ENCODE measurements at regions not wholly inside any gene's neighbourhood (a gene's known extent, or its start where the extent isn't known, plus 50 kb on each side); places are given as distances from the start of the nearest gene placed in this dataset.
A peak's percentile ranks its signal among the peaks of the same experiment; 100 is the strongest.

DNA sequence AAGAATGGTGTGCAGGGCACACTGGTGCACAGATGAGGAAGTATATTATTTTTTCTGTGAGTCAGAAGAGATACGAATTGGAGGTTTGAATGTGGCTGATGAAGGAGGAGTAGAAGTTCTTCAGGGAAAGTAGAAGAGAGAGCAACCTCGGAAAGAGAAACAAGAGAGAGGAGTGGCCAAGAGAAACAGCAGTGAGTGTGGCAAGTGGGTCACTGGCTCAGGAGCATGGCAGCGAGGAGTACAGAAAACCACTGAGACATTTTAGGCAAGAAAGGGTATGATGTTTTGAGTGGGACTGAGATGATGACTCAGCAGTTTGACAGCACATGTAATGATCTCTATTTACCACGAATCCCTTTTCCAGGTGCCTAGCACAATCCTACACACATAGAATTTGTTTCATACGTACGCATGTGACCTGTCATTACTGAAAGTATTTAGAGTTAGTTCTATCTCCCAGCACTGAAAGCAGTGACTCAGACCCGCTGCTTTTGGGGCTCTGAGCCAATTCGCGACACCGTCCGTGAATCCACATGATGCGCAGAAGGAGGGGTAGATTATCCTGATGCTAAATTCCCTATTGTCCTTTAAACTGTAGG lies 915.4 kb downstream of the DCDC2C start:
- Histone ChIP-seq H3K4me1 (ENCODE audit: control insufficient read depth in 2 of 2, insufficient read depth in 2 of 2, low read length in 2 of 2) (no peaks in the 10 kb centered on the region), H3K9ac (ENCODE audit: low read depth in 1 of 2, low read length in 2 of 2) (no peak overlapping the region), H3K4me3 (ENCODE audit: low read length in 2 of 2) (no peak overlapping the region), H3K27me3 (ENCODE audit: control insufficient read depth in 2 of 2, insufficient read depth in 2 of 2, low read length in 2 of 2) (no peaks in the 10 kb centered on the region), H3K9me3 (ENCODE audit: control insufficient read depth in 2 of 2, low read length in 2 of 2) (peaks cover 0 to 5% of the 10 kb centered on the region in 2 donors), H3K36me3 (ENCODE audit: control insufficient read depth in 2 of 2, insufficient read depth in 2 of 2, low read length in 2 of 2) (no peaks in the 10 kb centered on the region), H3K27ac (ENCODE audit: low read depth in 2 of 2, low read length in 2 of 2) (no peak overlapping the region)

DNA sequence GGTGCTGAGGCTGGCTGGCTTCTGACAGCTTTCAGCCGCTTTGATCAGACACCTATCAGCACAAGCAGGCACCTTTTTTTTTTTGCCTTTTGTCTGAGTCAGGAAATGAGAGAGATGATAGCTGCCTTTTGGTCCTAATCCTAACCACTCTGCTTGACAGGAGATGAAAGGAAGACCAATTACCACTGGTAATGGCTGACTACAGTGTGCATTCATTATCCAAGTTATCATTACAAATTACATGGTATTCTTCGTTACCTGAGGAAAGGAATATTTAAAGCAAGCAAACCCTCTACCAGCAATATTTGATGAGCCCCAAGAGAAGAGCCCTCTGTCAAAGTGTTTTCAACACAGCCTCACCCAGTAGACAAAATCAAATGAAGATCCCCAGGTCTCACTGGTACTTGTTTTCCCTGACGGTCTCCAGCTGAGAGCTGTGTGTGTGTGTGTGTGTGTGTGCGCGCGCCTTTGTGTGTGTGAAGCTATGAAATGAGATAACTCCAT lies 925.7 kb downstream of the DCDC2C start:
- Histone ChIP-seq H3K9me3 (ENCODE audit: control insufficient read depth in 2 of 2, low read length in 2 of 2) (peaks cover 0 to 2% of the 10 kb centered on the region in 2 donors), H3K4me3 (ENCODE audit: low read length in 2 of 2) (no peak overlapping the region), H3K4me1 (ENCODE audit: control insufficient read depth in 2 of 2, insufficient read depth in 2 of 2, low read length in 2 of 2) (no peaks in the 10 kb centered on the region), H3K27ac (ENCODE audit: low read depth in 2 of 2, low read length in 2 of 2) (no peak overlapping the region), H3K9ac (ENCODE audit: low read depth in 1 of 2, low read length in 2 of 2) (no peak overlapping the region), H3K36me3 (ENCODE audit: control insufficient read depth in 2 of 2, insufficient read depth in 2 of 2, low read length in 2 of 2) (no peaks in the 10 kb centered on the region), H3K27me3 (ENCODE audit: control insufficient read depth in 2 of 2, insufficient read depth in 2 of 2, low read length in 2 of 2) (no peaks in the 10 kb centered on the region)

DNA sequence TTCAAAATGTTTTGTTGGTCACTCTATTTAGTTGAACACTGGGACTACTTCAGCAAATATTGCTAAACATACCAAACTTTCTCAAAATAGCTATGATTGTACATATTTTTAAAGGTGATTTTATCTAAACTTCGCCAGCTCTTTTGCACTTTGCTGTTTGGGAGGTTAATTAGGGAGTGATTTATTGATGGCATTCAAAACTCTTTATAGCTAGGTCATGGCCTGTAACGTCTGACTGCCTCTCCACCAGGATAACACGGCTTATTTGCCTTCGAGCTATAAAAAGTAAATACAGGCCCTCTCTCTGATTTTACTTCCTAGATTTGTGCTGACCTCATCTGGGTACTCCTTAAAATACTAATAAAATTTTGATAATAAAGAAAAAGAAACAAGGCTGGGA lies 931.9 kb downstream of the DCDC2C start:
- H3K9me3 ChIP-seq (ENCODE audit: control insufficient read depth in 2 of 2, low read length in 2 of 2) = peaks cover 0 to 2% of the 10 kb centered on the region in 2 donors
- no peak overlapping the region for H3K9ac ChIP-seq (ENCODE audit: low read depth in 1 of 2, low read length in 2 of 2)
- H3K27me3 ChIP-seq (ENCODE audit: control insufficient read depth in 2 of 2, insufficient read depth in 2 of 2, low read length in 2 of 2) = no peaks in the 10 kb centered on the region
- H3K4me3 ChIP-seq (ENCODE audit: low read length in 2 of 2) = no peak overlapping the region
- H3K4me1 ChIP-seq (ENCODE audit: control insufficient read depth in 2 of 2, insufficient read depth in 2 of 2, low read length in 2 of 2) = no peaks in the 10 kb centered on the region
- H3K27ac ChIP-seq (ENCODE audit: low read depth in 2 of 2, low read length in 2 of 2) = no peak overlapping the region
- H3K36me3 ChIP-seq (ENCODE audit: control insufficient read depth in 2 of 2, insufficient read depth in 2 of 2, low read length in 2 of 2) = no peaks in the 10 kb centered on the region

DNA sequence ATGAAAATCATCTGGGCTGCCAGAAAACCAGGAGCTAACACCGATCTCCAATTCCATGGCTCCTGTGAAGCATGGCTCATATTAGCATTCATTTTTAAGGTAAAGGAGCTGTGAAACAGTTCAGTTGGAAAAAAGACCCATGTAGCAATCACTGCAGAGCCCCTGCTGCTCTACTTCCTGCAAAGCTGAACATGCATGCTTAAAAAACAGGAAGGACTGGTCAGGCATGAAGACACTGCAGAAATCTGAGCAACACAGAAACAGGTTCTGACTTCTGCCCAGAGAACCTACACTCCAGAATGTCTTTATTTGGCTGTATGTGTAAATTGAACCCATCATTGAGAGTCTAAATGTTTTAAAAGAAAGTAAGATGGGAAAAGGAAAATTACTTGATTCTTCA lies 950.6 kb downstream of the DCDC2C start:
- no peak overlapping the region for H3K9ac ChIP-seq (ENCODE audit: low read depth in 1 of 2, low read length in 2 of 2)
- H3K27me3 ChIP-seq (ENCODE audit: control insufficient read depth in 2 of 2, insufficient read depth in 2 of 2, low read length in 2 of 2) = no peaks in the 10 kb centered on the region
- H3K4me3 ChIP-seq (ENCODE audit: low read length in 2 of 2) = no peak overlapping the region
- H3K27ac ChIP-seq (ENCODE audit: low read depth in 2 of 2, low read length in 2 of 2) = no peak overlapping the region
- no peaks in the 10 kb centered on the region for H3K9me3 ChIP-seq (ENCODE audit: control insufficient read depth in 2 of 2, low read length in 2 of 2)
- no peaks in the 10 kb centered on the region for H3K36me3 ChIP-seq (ENCODE audit: control insufficient read depth in 2 of 2, insufficient read depth in 2 of 2, low read length in 2 of 2)
- no peaks in the 10 kb centered on the region for H3K4me1 ChIP-seq (ENCODE audit: control insufficient read depth in 2 of 2, insufficient read depth in 2 of 2, low read length in 2 of 2)

DNA sequence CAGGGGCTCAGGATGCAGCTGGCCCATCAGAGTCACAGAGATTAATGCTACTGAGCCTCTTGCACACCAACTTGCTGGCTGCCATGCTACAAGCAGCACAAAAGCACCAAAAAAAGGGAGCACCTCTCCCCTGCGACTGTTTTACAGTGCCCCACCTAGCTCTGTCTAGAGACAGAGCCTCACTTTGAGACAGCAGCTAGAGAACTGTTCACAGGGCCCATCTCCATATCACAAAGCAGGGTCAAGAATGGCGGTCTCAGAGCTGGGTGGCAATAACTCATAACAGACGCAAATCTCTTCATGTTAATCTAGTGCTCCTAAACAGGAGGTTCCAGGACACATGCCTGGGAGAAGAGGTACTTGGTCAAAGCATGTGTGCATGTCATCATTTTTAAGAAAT lies 953.0 kb downstream of the DCDC2C start:
- no peaks in the 10 kb centered on the region for H3K4me1 ChIP-seq (ENCODE audit: control insufficient read depth in 2 of 2, insufficient read depth in 2 of 2, low read length in 2 of 2)
- no peaks in the 10 kb centered on the region for H3K36me3 ChIP-seq (ENCODE audit: control insufficient read depth in 2 of 2, insufficient read depth in 2 of 2, low read length in 2 of 2)
- no peak overlapping the region for H3K27ac ChIP-seq (ENCODE audit: low read depth in 2 of 2, low read length in 2 of 2)
- H3K9me3 ChIP-seq (ENCODE audit: control insufficient read depth in 2 of 2, low read length in 2 of 2) = no peaks in the 10 kb centered on the region
- no peak overlapping the region for H3K4me3 ChIP-seq (ENCODE audit: low read length in 2 of 2)
- H3K9ac ChIP-seq (ENCODE audit: low read depth in 1 of 2, low read length in 2 of 2) = no peak overlapping the region
- H3K27me3 ChIP-seq (ENCODE audit: control insufficient read depth in 2 of 2, insufficient read depth in 2 of 2, low read length in 2 of 2) = no peaks in the 10 kb centered on the region

DNA sequence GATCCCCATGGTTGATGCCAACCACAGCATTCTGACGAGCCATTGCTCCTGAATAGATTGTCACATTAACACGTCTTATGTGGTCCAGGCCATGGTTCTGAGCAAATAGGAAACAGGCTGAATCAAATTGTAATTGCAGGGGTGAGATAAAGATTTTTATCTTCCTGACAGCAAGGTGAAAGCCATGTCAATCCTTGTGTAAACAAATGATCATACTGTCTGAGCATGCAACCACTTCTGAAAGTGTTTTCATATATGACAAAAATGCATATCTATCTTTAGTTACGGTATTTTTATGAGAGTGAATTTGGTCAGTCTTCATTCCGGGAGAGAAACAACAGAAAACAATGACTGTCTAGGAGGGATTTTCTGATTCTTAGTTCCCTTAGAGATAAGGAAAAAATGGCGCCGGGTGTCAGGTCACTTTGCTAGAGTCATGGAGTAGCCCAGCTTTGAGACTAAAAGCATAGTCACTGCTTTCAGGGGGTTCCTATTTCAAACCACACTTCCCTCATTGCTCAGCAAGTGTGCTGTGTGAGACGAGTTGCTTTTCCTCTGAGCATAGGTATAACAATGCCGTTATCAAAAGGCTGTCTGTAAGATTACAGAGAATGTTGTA lies 958.9 kb downstream of the DCDC2C start:
- H3K27ac ChIP-seq (ENCODE audit: low read depth in 2 of 2, low read length in 2 of 2) = no peak overlapping the region
- H3K9me3 ChIP-seq (ENCODE audit: control insufficient read depth in 2 of 2, low read length in 2 of 2) = peaks cover 0 to 4% of the 10 kb centered on the region in 2 donors
- no peak overlapping the region for H3K9ac ChIP-seq (ENCODE audit: low read depth in 1 of 2, low read length in 2 of 2)
- no peaks in the 10 kb centered on the region for H3K36me3 ChIP-seq (ENCODE audit: control insufficient read depth in 2 of 2, insufficient read depth in 2 of 2, low read length in 2 of 2)
- H3K4me3 ChIP-seq (ENCODE audit: low read length in 2 of 2) = no peak overlapping the region
- no peaks in the 10 kb centered on the region for H3K4me1 ChIP-seq (ENCODE audit: control insufficient read depth in 2 of 2, insufficient read depth in 2 of 2, low read length in 2 of 2)
- H3K27me3 ChIP-seq (ENCODE audit: control insufficient read depth in 2 of 2, insufficient read depth in 2 of 2, low read length in 2 of 2) = no peaks in the 10 kb centered on the region

DNA sequence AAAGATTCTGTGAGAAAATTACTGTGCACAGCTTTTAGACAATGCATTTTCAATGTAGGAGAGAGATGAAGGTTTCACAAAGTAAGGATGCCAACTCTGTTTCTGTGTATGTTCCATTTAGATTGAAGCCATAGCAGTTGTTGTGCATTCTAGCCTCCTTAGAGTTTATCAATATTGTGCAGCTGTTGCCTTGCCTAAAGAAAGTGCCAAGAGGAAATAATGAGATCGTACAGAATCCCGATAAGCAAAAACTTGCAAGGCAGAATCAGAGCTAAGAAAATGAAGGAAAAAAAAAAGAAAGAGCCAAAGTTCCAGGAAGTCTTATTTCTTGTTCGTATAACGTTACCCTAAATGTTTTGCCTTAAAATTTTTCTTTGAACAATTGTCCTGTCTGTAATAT lies 965.0 kb downstream of the DCDC2C start:
- H3K4me3 ChIP-seq (ENCODE audit: low read length in 2 of 2) = no peak overlapping the region
- peaks cover 0 to 4% of the 10 kb centered on the region in 2 donors for H3K9me3 ChIP-seq (ENCODE audit: control insufficient read depth in 2 of 2, low read length in 2 of 2)
- H3K36me3 ChIP-seq (ENCODE audit: control insufficient read depth in 2 of 2, insufficient read depth in 2 of 2, low read length in 2 of 2) = no peaks in the 10 kb centered on the region
- H3K9ac ChIP-seq (ENCODE audit: low read depth in 1 of 2, low read length in 2 of 2) = no peak overlapping the region
- no peaks in the 10 kb centered on the region for H3K4me1 ChIP-seq (ENCODE audit: control insufficient read depth in 2 of 2, insufficient read depth in 2 of 2, low read length in 2 of 2)
- no peaks in the 10 kb centered on the region for H3K27me3 ChIP-seq (ENCODE audit: control insufficient read depth in 2 of 2, insufficient read depth in 2 of 2, low read length in 2 of 2)
- no peak overlapping the region for H3K27ac ChIP-seq (ENCODE audit: low read depth in 2 of 2, low read length in 2 of 2)

DNA sequence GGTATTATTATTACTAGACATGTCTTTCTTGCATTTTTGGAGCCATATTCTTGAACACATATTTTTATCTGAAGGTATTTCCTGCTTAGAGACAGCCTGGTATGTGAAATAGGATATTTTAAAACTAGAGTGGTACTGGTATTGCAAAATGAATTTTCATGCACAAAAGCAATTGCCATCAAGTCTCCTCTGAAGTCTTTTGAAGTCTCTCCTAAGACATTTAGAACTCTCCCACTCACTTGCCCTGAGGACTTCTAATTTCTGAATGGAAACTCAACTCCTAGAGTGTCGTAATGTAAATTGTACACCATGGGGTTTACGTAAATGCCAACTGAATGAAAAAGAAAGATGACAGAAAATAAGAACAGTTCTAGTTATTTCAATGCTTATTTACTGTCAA lies 967.0 kb downstream of the DCDC2C start:
- Histone ChIP-seq H3K9me3 (ENCODE audit: control insufficient read depth in 2 of 2, low read length in 2 of 2) (peaks cover 0 to 2% of the 10 kb centered on the region in 2 donors), H3K36me3 (ENCODE audit: control insufficient read depth in 2 of 2, insufficient read depth in 2 of 2, low read length in 2 of 2) (no peaks in the 10 kb centered on the region), H3K27ac (ENCODE audit: low read depth in 2 of 2, low read length in 2 of 2) (no peak overlapping the region), H3K9ac (ENCODE audit: low read depth in 1 of 2, low read length in 2 of 2) (no peak overlapping the region), H3K4me3 (ENCODE audit: low read length in 2 of 2) (no peak overlapping the region), H3K27me3 (ENCODE audit: control insufficient read depth in 2 of 2, insufficient read depth in 2 of 2, low read length in 2 of 2) (no peaks in the 10 kb centered on the region), H3K4me1 (ENCODE audit: control insufficient read depth in 2 of 2, insufficient read depth in 2 of 2, low read length in 2 of 2) (no peaks in the 10 kb centered on the region)

DNA sequence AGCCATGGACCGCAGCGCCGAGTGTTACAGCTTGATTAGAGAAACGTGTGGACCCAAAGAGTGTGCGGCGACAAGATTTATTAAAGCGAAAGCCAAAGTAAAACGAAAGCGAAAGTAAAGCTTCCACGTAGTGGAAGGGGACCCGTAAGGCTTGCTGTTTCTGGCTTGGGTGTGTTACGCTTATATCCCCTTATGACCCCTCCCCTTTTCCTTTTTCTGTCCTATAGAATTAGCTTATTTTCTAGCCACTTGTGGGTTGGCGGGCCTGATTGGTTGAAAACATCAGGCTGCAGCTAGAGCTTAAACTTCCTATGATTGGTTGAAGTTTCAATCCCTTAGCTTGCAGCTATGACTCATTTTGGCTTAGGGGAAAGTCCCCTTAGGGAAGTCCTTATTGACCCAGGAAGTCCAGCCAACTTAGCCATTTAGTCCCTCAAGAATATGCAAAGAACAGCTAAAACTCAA lies 969.7 kb downstream of the DCDC2C start:
- Histone ChIP-seq H3K4me3 (ENCODE audit: low read length in 2 of 2) (peak overlapping the region in 1 of 2 donors; percentile 13), H3K9ac (ENCODE audit: low read depth in 1 of 2, low read length in 2 of 2) (no peak overlapping the region), H3K9me3 (ENCODE audit: control insufficient read depth in 2 of 2, low read length in 2 of 2) (peaks cover 0 to 2% of the 10 kb centered on the region in 2 donors)

DNA sequence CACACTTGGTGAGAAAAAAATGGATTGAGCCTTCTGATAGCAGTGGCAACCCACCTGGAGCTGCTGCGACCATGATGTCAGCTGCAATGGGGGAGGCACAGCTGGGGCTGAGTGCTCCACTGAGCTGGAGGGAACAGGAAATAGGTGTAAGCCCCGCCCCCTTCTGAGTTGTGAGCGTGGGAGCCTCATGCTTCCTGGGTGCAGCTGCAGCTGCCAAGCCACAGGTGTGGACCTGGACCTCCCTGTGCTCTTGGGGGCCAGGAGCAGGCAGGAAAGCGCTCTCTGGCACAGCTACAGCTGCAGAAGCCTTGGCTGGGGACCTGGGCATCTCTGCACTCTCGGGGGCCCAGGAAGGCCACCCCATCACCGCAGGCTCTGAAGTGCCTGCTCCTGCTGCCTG lies 970.6 kb downstream of the DCDC2C start:
- no peaks in the 10 kb centered on the region for H3K36me3 ChIP-seq (ENCODE audit: control insufficient read depth in 2 of 2, insufficient read depth in 2 of 2, low read length in 2 of 2)
- H3K9ac ChIP-seq (ENCODE audit: low read depth in 1 of 2, low read length in 2 of 2) = no peak overlapping the region
- peaks cover 2 to 6% of the 10 kb centered on the region in 2 donors for H3K9me3 ChIP-seq (ENCODE audit: control insufficient read depth in 2 of 2, low read length in 2 of 2)
- H3K27ac ChIP-seq (ENCODE audit: low read depth in 2 of 2, low read length in 2 of 2) = no peak overlapping the region
- no peaks in the 10 kb centered on the region for H3K27me3 ChIP-seq (ENCODE audit: control insufficient read depth in 2 of 2, insufficient read depth in 2 of 2, low read length in 2 of 2)
- no peak overlapping the region for H3K4me3 ChIP-seq (ENCODE audit: low read length in 2 of 2)
- no peaks in the 10 kb centered on the region for H3K4me1 ChIP-seq (ENCODE audit: control insufficient read depth in 2 of 2, insufficient read depth in 2 of 2, low read length in 2 of 2)

More for the DNA sequence above, 969.7 kb downstream of the DCDC2C start:
- H3K27ac ChIP-seq (ENCODE audit: low read depth in 2 of 2, low read length in 2 of 2) = no peak overlapping the region
- H3K4me1 ChIP-seq (ENCODE audit: control insufficient read depth in 2 of 2, insufficient read depth in 2 of 2, low read length in 2 of 2) = no peaks in the 10 kb centered on the region
- no peaks in the 10 kb centered on the region for H3K27me3 ChIP-seq (ENCODE audit: control insufficient read depth in 2 of 2, insufficient read depth in 2 of 2, low read length in 2 of 2)
- H3K36me3 ChIP-seq (ENCODE audit: control insufficient read depth in 2 of 2, insufficient read depth in 2 of 2, low read length in 2 of 2) = no peaks in the 10 kb centered on the region
